ENCODE measurements at regions not wholly inside any gene's neighbourhood (a gene's known extent, or its start where the extent isn't known, plus 50 kb on each side); places are given as distances from the start of the nearest gene placed in this dataset.
A peak's percentile ranks its signal among the peaks of the same experiment; 100 is the strongest.

- DNase-seq = peak; percentile 32
- Histone ChIP-seq H4K20me1 (ENCODE audit: insufficient read depth, low read length) (no peaks in the 10 kb centered on the region), H3K27me3 (ENCODE audit: control insufficient read depth, insufficient read depth, low read length) (no peaks in the 10 kb centered on the region), H3K9me3 (ENCODE audit: control insufficient read depth, insufficient read depth, low read length) (no peaks in the 10 kb centered on the region), H2BK120ac (ENCODE audit: low read depth, low read length) (no peak overlapping the region), H3K4me1 (ENCODE audit: control insufficient read depth, insufficient read depth, low read length) (peaks cover 14% of the 10 kb centered on the region), H4K5ac (ENCODE audit: low read depth, low read length) (no peak overlapping the region), H3K14ac (replicated peaks; ENCODE audit: low read depth, low read length) (0 out of 2 replicates have a peak overlapping the region, but pooled peaks have one; percentile 16), H3K23ac (ENCODE audit: low read depth, low read length) (no peak overlapping the region), H2BK20ac (ENCODE audit: low read depth, low read length) (no peak overlapping the region), H2AFZ (replicated peaks; ENCODE audit: low read length, poor library complexity) (no peak overlapping the region), H3K36me3 (ENCODE audit: control insufficient read depth, insufficient read depth, low read length) (no peaks in the 10 kb centered on the region), H2BK5ac (ENCODE audit: low read depth, low read length, poor library complexity, severe bottlenecking) (no peak overlapping the region), H2AK5ac (ENCODE audit: low read depth, low read length) (no peak overlapping the region), H3K9ac (ENCODE audit: low read depth, low read length) (no peak overlapping the region), H4K91ac (ENCODE audit: insufficient read depth, low read depth, low read length) (no peak overlapping the region), H2AK9ac (replicated peaks; ENCODE audit: low read depth, low read length, poor library complexity) (no peak overlapping the region), H3K56ac (ENCODE audit: extremely low read depth, insufficient read depth, low read length) (no peak overlapping the region), H3K4ac (ENCODE audit: low read depth, low read length) (no peak overlapping the region), H3K4me3 (ENCODE audit: insufficient read depth, low read depth, low read length) (no peak overlapping the region), H3K18ac (ENCODE audit: low read depth, low read length) (no peak overlapping the region; the same call in 1 of the 2 replicates), H3K9me1 (ENCODE audit: insufficient read depth, low read length) (peaks cover 13% of the 10 kb centered on the region; the same call in 1 of the 2 replicates), H3K4me2 (ENCODE audit: low read depth, low read length) (no peak overlapping the region; the same call in 1 of the 2 replicates), H2BK15ac (ENCODE audit: low read depth, low read length) (no peak overlapping the region), H3K27ac (ENCODE audit: insufficient read depth, low read length) (no peak overlapping the region), H4K8ac (ENCODE audit: low read depth in 2 of 2, low read length in 2 of 2) (no peak overlapping the region), H3K79me1 (ENCODE audit: low read depth in 1 of 2, low read length in 2 of 2) (no peaks in the 10 kb centered on the region)
- dilution Hi-C loops (cut with HindIII; ENCODE audit: low sequenced_read_pairs, unreplicated experiment) (no loop called here), intact Hi-C loops (cut with micrococcal nuclease) (loop anchor here (5.0 to 10.0 kb wide), 5 partner anchors 153 to 601 kb away; no protein-coding TSS in a partner anchor), in situ Hi-C loops (cut with MboI; ENCODE audit: low sequenced_read_pairs) (loop anchor here (5.0 kb wide), 2 partner anchors 733 to 1163 kb away; partner anchors contain the start of gene IGFBP3)
- WGBS, 2 experiments (ENCODE audit: extremely low coverage in 2 of 2, insufficient read length in 1 of 2) = no CpG with 5 or more reads among the region's 1 CpG
- no TSS peak for BruUV-seq (replicated peaks)
- CTCF ChIA-PET = interaction anchor here (1.1 kb wide), 1 partner anchor 1163 kb away, joined by 3 read pairs; no protein-coding TSS in a partner anchor
- no peak for ATAC-seq (ENCODE audit: low read depth)
- TF ChIP-seq CEBPB (IDR thresholded peaks at IDR 0.05; ENCODE audit: low read depth, low read length) (no peak), BHLHE40 (IDR thresholded peaks at IDR 0.05; ENCODE audit: low read depth, low read length) (no peak), SMC3 (IDR thresholded peaks at IDR 0.05; ENCODE audit: low read depth, low read length) (no peak), NFE2L2 (IDR thresholded peaks at IDR 0.05; ENCODE audit: low read depth, low read length) (no peak), USF2 (IDR thresholded peaks at IDR 0.05; ENCODE audit: low read depth, low read length) (no peak), RAD21 (IDR thresholded peaks at IDR 0.05; ENCODE audit: low read length) (no peak), MAZ (IDR thresholded peaks at IDR 0.05; ENCODE audit: borderline replicate concordance, low read depth, low read length) (no peak)
- POLR2A ChIA-PET (ENCODE audit: unreplicated experiment) = no interaction called here
Measured at GRCh38 chr7:47085491-47086275, 496.2 kb downstream of the TNS3 start.

Data from IMR-90 (cell line).